HG03025 (cell line): ENCODE measurements at regions not wholly inside any gene's neighbourhood (a gene's known extent, or its start where the extent isn't known, plus 50 kb on each side); places are given as distances from the start of the nearest gene placed in this dataset.

ENCODE experiments used
- ATAC-seq: cut with Tn5 transposase; IDR thresholded peaks from one replicate; pipeline ENCODE4 v1.9.1; 2021; ENCODE audit warnings: mild to moderate bottlenecking, moderate library complexity; ENCODE audit not compliant: unreplicated experiment, low FRiP score

GRCh38 chr5:26245321-26245720 is 793.1 kb downstream of the CDH9 start:
- no peak for ATAC-seq

- ATAC-seq: no peak
These were observed 798.8 kb downstream of the CDH9 start for GRCh38 chr5:26239588-26239987.

- no peak for ATAC-seq
These were observed 800.9 kb downstream of the CDH9 start for GRCh38 chr5:26237489-26237888.

- no peak for ATAC-seq
These were observed 801.5 kb downstream of the CDH9 start for GRCh38 chr5:26236936-26237335.

- no peak for ATAC-seq
These were observed 805.7 kb downstream of the CDH9 start for GRCh38 chr5:26232706-26233105.

GRCh38 chr5:26231316-26231715 is 807.1 kb downstream of the CDH9 start:
- ATAC-seq: no peak

- ATAC-seq: no peak
These were observed 808.5 kb downstream of the CDH9 start for GRCh38 chr5:26229848-26230247.

GRCh38 chr5:26227245-26227644 is 811.1 kb downstream of the CDH9 start:
- no peak for ATAC-seq

GRCh38 chr5:26205121-26205520 is 833.3 kb downstream of the CDH9 start:
- ATAC-seq: no peak

- ATAC-seq: no peak
These were observed 844.8 kb downstream of the CDH9 start for GRCh38 chr5:26193626-26194025.

- ATAC-seq: no peak
These were observed 845.9 kb downstream of the CDH9 start for GRCh38 chr5:26192486-26192885.

- no peak for ATAC-seq
These were observed 856.8 kb downstream of the CDH9 start for GRCh38 chr5:26181582-26181981.

GRCh38 chr5:26148569-26149107 is 889.7 kb downstream of the CDH9 start:
- no peak for ATAC-seq

- no peak for ATAC-seq
These were observed 895.1 kb downstream of the CDH9 start for GRCh38 chr5:26143259-26143658.

GRCh38 chr5:26121338-26121737 is 917.0 kb downstream of the CDH9 start:
- ATAC-seq: no peak

GRCh38 chr5:26104175-26104574 is 934.2 kb downstream of the CDH9 start:
- ATAC-seq: no peak

- ATAC-seq: no peak
These were observed 978.2 kb downstream of the CDH9 start for GRCh38 chr5:26060212-26060611.

GRCh38 chr5:26054594-26054993 is 983.8 kb downstream of the CDH9 start:
- no peak for ATAC-seq

- no peak for ATAC-seq
These were observed 1003.6 kb downstream of the CDH9 start for GRCh38 chr5:26034813-26035212.

GRCh38 chr5:26031481-26031880 is 1006.9 kb downstream of the CDH9 start:
- ATAC-seq: no peak

- no peak for ATAC-seq
These were observed 1012.3 kb downstream of the CDH9 start for GRCh38 chr5:26026044-26026443.

- ATAC-seq: no peak
These were observed 1013.6 kb downstream of the CDH9 start for GRCh38 chr5:26024774-26025173.

- no peak for ATAC-seq
These were observed 1015.0 kb downstream of the CDH9 start for GRCh38 chr5:26023361-26023760.
